ENCODE measurements at regions not wholly inside any gene's neighbourhood (a gene's known extent, or its start where the extent isn't known, plus 50 kb on each side); places are given as distances from the start of the nearest gene placed in this dataset.
"Not testable (repeated sequence)": the region's sequence is repeated elsewhere in the genome, so short reads cannot be mapped to it uniquely, and the experiment has no call there.

- DNase-seq (ENCODE audit: low read depth): no peak
Measured at GRCh38 chr12:131628766-131629448, 82.0 kb upstream of the SFSWAP start.

- DNase-seq (ENCODE audit: low read depth): no peak
Measured at GRCh38 chr12:131631230-131631629, 79.7 kb upstream of the SFSWAP start.

GRCh38 chr12:131631889-131632651 lies 78.8 kb upstream of the SFSWAP start:
- not testable (repeated sequence) for DNase-seq (ENCODE audit: low read depth)

- not testable (repeated sequence) for DNase-seq (ENCODE audit: low read depth)
Measured at GRCh38 chr12:131632652-131633023, 78.3 kb upstream of the SFSWAP start.

- DNase-seq (ENCODE audit: low read depth): not testable (repeated sequence)
Measured at GRCh38 chr12:131633610-131634009, 77.3 kb upstream of the SFSWAP start.

GRCh38 chr12:131634037-131634436 lies 76.9 kb upstream of the SFSWAP start:
- DNase-seq (ENCODE audit: low read depth): no peak

GRCh38 chr12:131635012-131635411 lies 75.9 kb upstream of the SFSWAP start:
- DNase-seq (ENCODE audit: low read depth): not testable (repeated sequence)

- DNase-seq (ENCODE audit: low read depth): no peak
Measured at GRCh38 chr12:131635491-131636122, 75.3 kb upstream of the SFSWAP start.

GRCh38 chr12:131636266-131636665 lies 74.6 kb upstream of the SFSWAP start:
- no peak for DNase-seq (ENCODE audit: low read depth)

- DNase-seq (ENCODE audit: low read depth): no peak
Measured at GRCh38 chr12:131636940-131637750, 73.7 kb upstream of the SFSWAP start.

GRCh38 chr12:131637986-131638385 lies 72.9 kb upstream of the SFSWAP start:
- no peak for DNase-seq (ENCODE audit: low read depth)

- no peak for DNase-seq (ENCODE audit: low read depth)
Measured at GRCh38 chr12:131639270-131639940, 71.5 kb upstream of the SFSWAP start.

- no peak for DNase-seq (ENCODE audit: low read depth)
Measured at GRCh38 chr12:131640525-131640924, 70.4 kb upstream of the SFSWAP start.

GRCh38 chr12:131641315-131641714 lies 69.6 kb upstream of the SFSWAP start:
- DNase-seq (ENCODE audit: low read depth): no peak

- DNase-seq (ENCODE audit: low read depth): no peak
Measured at GRCh38 chr12:131642101-131642540, 68.8 kb upstream of the SFSWAP start.

GRCh38 chr12:131642771-131643170 lies 68.1 kb upstream of the SFSWAP start:
- no peak for DNase-seq (ENCODE audit: low read depth)

- no peak for DNase-seq (ENCODE audit: low read depth)
Measured at GRCh38 chr12:131643631-131644452, 67.0 kb upstream of the SFSWAP start.

- no peak for DNase-seq (ENCODE audit: low read depth)
Measured at GRCh38 chr12:131644481-131644880, 66.4 kb upstream of the SFSWAP start.

GRCh38 chr12:131644917-131645316 lies 66.0 kb upstream of the SFSWAP start:
- not testable (repeated sequence) for DNase-seq (ENCODE audit: low read depth)

- DNase-seq (ENCODE audit: low read depth): not testable (repeated sequence)
Measured at GRCh38 chr12:131645557-131645956, 65.3 kb upstream of the SFSWAP start.

- not testable (repeated sequence) for DNase-seq (ENCODE audit: low read depth)
Measured at GRCh38 chr12:131646444-131646843, 64.4 kb upstream of the SFSWAP start.
